Naive thymus-derived CD8-positive, alpha-beta T cell (primary cell): ENCODE measurements at regions not wholly inside any gene's neighbourhood (a gene's known extent, or its start where the extent isn't known, plus 50 kb on each side); places are given as distances from the start of the nearest gene placed in this dataset.

Source experiments
- ATAC-seq, 2 donors: fragments of 150-1000 bp; cut with Tn5 transposase in 1 of 2; sonication (Bioruptor Pico), chemical (Tn5 transposase) in 1 of 2; 1 replicate in 1 of 2; 2 replicates in 1 of 2; pipeline ENCODE4 v1.10.0; 2021; ENCODE audit warnings: mild to moderate bottlenecking in 2 of 2, moderate library complexity in 2 of 2
- POLR2A ChIA-PET: fragments of 350-600 bp; sonication (Branson Sonifier 250); formaldehyde crosslinking; loops from one replicate; lab custom pipeline; 2021; ENCODE audit warnings: antibody characterized with exemption; lab: Charles Lee
- DNase-seq, 10 donors: peaks; one replicate each; pipeline versions ENCODE4 v3.0.0 to v3.0.0-alpha.2; 2020 to 2022
- H3K27ac Mint-ChIP-seq, 10 donors: one replicate each; pipeline ENCODE4 v1.8.0; 2020 to 2022; ENCODE audit warnings: mild to moderate bottlenecking in 10 of 10, mixed read lengths in 10 of 10, moderate library complexity in 4 of 10, inconsistent platforms in 1 of 10
- H3K27me3 Mint-ChIP-seq, 5 donors: one replicate each; pipeline ENCODE4 v1.8.0; 2021 to 2022; ENCODE audit warnings: mixed read lengths in 5 of 5
- H3K36me3 Mint-ChIP-seq, 3 donors: one replicate each; pipeline ENCODE4 v1.8.0; 2020 to 2022; ENCODE audit warnings: mixed read lengths in 3 of 3, mild to moderate bottlenecking in 2 of 3, inconsistent platforms in 1 of 3
- H3K4me1 Mint-ChIP-seq, 4 donors: one replicate each; pipeline ENCODE4 v1.8.0; 2021 to 2022; ENCODE audit warnings: mixed read lengths in 4 of 4
- H3K4me3 Mint-ChIP-seq, 10 donors: one replicate each; pipeline ENCODE4 v1.8.0; 2020 to 2022; ENCODE audit warnings: mild to moderate bottlenecking in 10 of 10, mixed read lengths in 10 of 10, moderate library complexity in 6 of 10, inconsistent platforms in 1 of 10
- H3K9me3 Mint-ChIP-seq, 9 donors: one replicate each; pipeline ENCODE4 v1.8.0; 2020 to 2022; ENCODE audit warnings: mixed read lengths in 9 of 9, mild to moderate bottlenecking in 3 of 9, inconsistent platforms in 1 of 9, moderate library complexity in 1 of 9

GRCh38 chr2:177074099-177074710 is 138.4 kb upstream of the HNRNPA3 start:
- Mint-ChIP-seq H3K4me3 (no peak overlapping the region), H3K9me3 (peaks cover 0 to 6% (median 0%) of the 10 kb centered on the region in 9 donors), H3K27ac (no peak overlapping the region), H3K36me3 (no peaks in the 10 kb centered on the region), H3K27me3 (peaks cover 1 to 17% (median 11%) of the 10 kb centered on the region in 5 donors), H3K4me1 (peaks cover 0 to 6% (median 0%) of the 10 kb centered on the region in 4 donors)
- POLR2A ChIA-PET = no interaction called here
- DNase-seq = no peak
- no peak for ATAC-seq

GRCh38 chr2:177075254-177075653 is 137.3 kb upstream of the HNRNPA3 start:
- POLR2A ChIA-PET = no interaction called here
- DNase-seq = no peak
- ATAC-seq = no peak
- H3K36me3 Mint-ChIP-seq = no peaks in the 10 kb centered on the region
- H3K27me3 Mint-ChIP-seq = peaks cover 1 to 19% (median 15%) of the 10 kb centered on the region in 5 donors
- peaks cover 0 to 6% (median 0%) of the 10 kb centered on the region in 9 donors for H3K9me3 Mint-ChIP-seq
- peaks cover 0 to 6% (median 0%) of the 10 kb centered on the region in 4 donors for H3K4me1 Mint-ChIP-seq
- no peak overlapping the region for H3K4me3 Mint-ChIP-seq
- no peak overlapping the region for H3K27ac Mint-ChIP-seq

- POLR2A ChIA-PET = no interaction called here
Measured at GRCh38 chr2:177076636-177077179, 135.9 kb upstream of the HNRNPA3 start.

GRCh38 chr2:177077778-177078177 is 134.8 kb upstream of the HNRNPA3 start:
- Mint-ChIP-seq H3K4me3 (no peak overlapping the region), H3K27me3 (peaks cover 1 to 19% (median 15%) of the 10 kb centered on the region in 5 donors), H3K27ac (no peak overlapping the region), H3K9me3 (peaks cover 0 to under 1% (median 0%) of the 10 kb centered on the region in 9 donors), H3K36me3 (no peaks in the 10 kb centered on the region), H3K4me1 (peaks cover 0 to 6% (median 0%) of the 10 kb centered on the region in 4 donors)
- POLR2A ChIA-PET = no interaction called here
- DNase-seq (no peak), ATAC-seq (no peak)

More at GRCh38 chr2:177076636-177077179, 135.9 kb upstream of the HNRNPA3 start:
- H3K4me3 Mint-ChIP-seq = no peak overlapping the region
- H3K27ac Mint-ChIP-seq = no peak overlapping the region
- peaks cover 0 to 6% (median 0%) of the 10 kb centered on the region in 4 donors for H3K4me1 Mint-ChIP-seq
- no peaks in the 10 kb centered on the region for H3K36me3 Mint-ChIP-seq
- H3K27me3 Mint-ChIP-seq = peaks cover 1 to 19% (median 15%) of the 10 kb centered on the region in 5 donors
- H3K9me3 Mint-ChIP-seq = peaks cover 0 to 3% (median 0%) of the 10 kb centered on the region in 9 donors
- DNase-seq = no peak
- no peak for ATAC-seq

- Mint-ChIP-seq H3K4me3 (no peak overlapping the region), H3K27ac (no peak overlapping the region), H3K9me3 (no peaks in the 10 kb centered on the region), H3K27me3 (peaks cover 1 to 19% (median 15%) of the 10 kb centered on the region in 5 donors), H3K4me1 (peaks cover 0 to 6% (median 0%) of the 10 kb centered on the region in 4 donors), H3K36me3 (no peaks in the 10 kb centered on the region)
- POLR2A ChIA-PET = no interaction called here
- DNase-seq (no peak), ATAC-seq (no peak)
Measured at GRCh38 chr2:177078416-177078815, 134.2 kb upstream of the HNRNPA3 start.

- H3K27me3 Mint-ChIP-seq = peaks cover 1 to 19% (median 15%) of the 10 kb centered on the region in 5 donors
- peaks cover 0 to 6% (median 0%) of the 10 kb centered on the region in 4 donors for H3K4me1 Mint-ChIP-seq
- ATAC-seq (no peak), DNase-seq (no peak)
- POLR2A ChIA-PET = no interaction called here
- H3K9me3 Mint-ChIP-seq = no peaks in the 10 kb centered on the region
- H3K36me3 Mint-ChIP-seq = no peaks in the 10 kb centered on the region
- no peak overlapping the region for H3K27ac Mint-ChIP-seq
- H3K4me3 Mint-ChIP-seq = no peak overlapping the region
Measured at GRCh38 chr2:177078855-177079254, 133.7 kb upstream of the HNRNPA3 start.

- H3K36me3 Mint-ChIP-seq = no peaks in the 10 kb centered on the region
- DNase-seq = no peak
- POLR2A ChIA-PET = no interaction called here
- no peak overlapping the region for H3K27ac Mint-ChIP-seq
- H3K9me3 Mint-ChIP-seq = no peaks in the 10 kb centered on the region
- H3K4me1 Mint-ChIP-seq = no peaks in the 10 kb centered on the region
- H3K27me3 Mint-ChIP-seq = peaks cover 1 to 19% (median 10%) of the 10 kb centered on the region in 5 donors
- no peak for ATAC-seq
- no peak overlapping the region for H3K4me3 Mint-ChIP-seq
Measured at GRCh38 chr2:177080746-177081284, 131.8 kb upstream of the HNRNPA3 start.

GRCh38 chr2:177084607-177085006 is 128.0 kb upstream of the HNRNPA3 start:
- ATAC-seq (no peak), DNase-seq (no peak)
- Mint-ChIP-seq H3K4me3 (no peak overlapping the region), H3K27ac (no peak overlapping the region), H3K27me3 (peaks cover 0 to 4% (median 0%) of the 10 kb centered on the region in 5 donors), H3K4me1 (no peaks in the 10 kb centered on the region), H3K36me3 (no peaks in the 10 kb centered on the region), H3K9me3 (no peaks in the 10 kb centered on the region)
- POLR2A ChIA-PET = no interaction called here

- Mint-ChIP-seq H3K27me3 (peaks cover 0 to 6% (median 4%) of the 10 kb centered on the region in 5 donors), H3K4me3 (no peak overlapping the region), H3K9me3 (no peaks in the 10 kb centered on the region), H3K4me1 (peaks cover 0 to 7% (median 4%) of the 10 kb centered on the region in 4 donors), H3K27ac (no peak overlapping the region), H3K36me3 (no peaks in the 10 kb centered on the region)
- no peak for DNase-seq
- ATAC-seq = no peak
- POLR2A ChIA-PET = no interaction called here
Measured at GRCh38 chr2:177088529-177088928, 124.1 kb upstream of the HNRNPA3 start.

- H3K27me3 Mint-ChIP-seq = peaks cover 0 to 10% (median 6%) of the 10 kb centered on the region in 5 donors
- H3K36me3 Mint-ChIP-seq = no peaks in the 10 kb centered on the region
- no peak for DNase-seq
- H3K4me1 Mint-ChIP-seq = peaks cover 0 to 7% (median 4%) of the 10 kb centered on the region in 4 donors
- H3K9me3 Mint-ChIP-seq = no peaks in the 10 kb centered on the region
- peak overlapping the region in 1 of 10 donors; percentile 19 for H3K27ac Mint-ChIP-seq
- no peak overlapping the region for H3K4me3 Mint-ChIP-seq
- ATAC-seq = no peak
- POLR2A ChIA-PET = no interaction called here
Measured at GRCh38 chr2:177090967-177091366, 121.6 kb upstream of the HNRNPA3 start.

- no peak overlapping the region for H3K4me3 Mint-ChIP-seq
- H3K4me1 Mint-ChIP-seq = peaks cover 0 to 7% (median 4%) of the 10 kb centered on the region in 4 donors
- ATAC-seq (no peak), DNase-seq (no peak)
- H3K27ac Mint-ChIP-seq = no peak overlapping the region
- H3K36me3 Mint-ChIP-seq = no peaks in the 10 kb centered on the region
- H3K27me3 Mint-ChIP-seq = peaks cover 0 to 10% (median 6%) of the 10 kb centered on the region in 5 donors
- POLR2A ChIA-PET = no interaction called here
- H3K9me3 Mint-ChIP-seq = no peaks in the 10 kb centered on the region
Measured at GRCh38 chr2:177093371-177093770, 119.2 kb upstream of the HNRNPA3 start.

DNA sequence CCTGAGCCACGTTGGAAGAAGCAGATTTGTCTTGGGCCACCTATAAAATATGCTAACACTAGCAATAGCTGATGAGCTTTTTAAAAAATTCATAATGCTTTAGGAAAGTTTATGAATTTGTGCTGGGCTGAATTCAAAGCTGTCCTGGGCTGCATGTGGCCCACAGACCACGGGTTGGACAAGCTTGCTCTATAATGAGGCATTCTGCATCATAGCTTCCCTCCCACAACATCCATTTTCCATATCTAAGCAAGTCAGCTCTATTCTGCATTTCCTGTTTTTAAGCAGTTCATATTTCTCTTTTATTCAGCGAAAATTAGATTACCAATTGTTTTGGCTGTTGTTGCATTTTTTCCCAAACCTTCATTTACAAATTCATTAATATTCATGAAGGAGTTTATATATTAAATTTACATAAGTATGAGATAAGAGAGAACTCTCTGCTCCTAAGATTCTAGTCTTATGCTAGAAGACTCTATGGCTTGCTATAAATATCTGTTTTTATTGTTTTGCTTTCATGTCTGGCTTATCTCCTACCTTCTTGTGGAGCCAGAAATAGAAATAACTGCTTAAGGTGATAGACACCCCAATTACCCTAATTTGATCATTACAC is 114.5 kb upstream of the HNRNPA3 start:
- DNase-seq (no peak), ATAC-seq (no peak)
- H3K27me3 Mint-ChIP-seq = peaks cover 0 to 8% (median 3%) of the 10 kb centered on the region in 5 donors
- no peak overlapping the region for H3K4me3 Mint-ChIP-seq
- H3K36me3 Mint-ChIP-seq = peaks cover 0 to 4% (median 2%) of the 10 kb centered on the region in 3 donors
- POLR2A ChIA-PET = no interaction called here
- H3K4me1 Mint-ChIP-seq = no peaks in the 10 kb centered on the region
- H3K9me3 Mint-ChIP-seq = peaks cover 0 to 15% (median 3%) of the 10 kb centered on the region in 9 donors
- H3K27ac Mint-ChIP-seq = no peak overlapping the region

DNA sequence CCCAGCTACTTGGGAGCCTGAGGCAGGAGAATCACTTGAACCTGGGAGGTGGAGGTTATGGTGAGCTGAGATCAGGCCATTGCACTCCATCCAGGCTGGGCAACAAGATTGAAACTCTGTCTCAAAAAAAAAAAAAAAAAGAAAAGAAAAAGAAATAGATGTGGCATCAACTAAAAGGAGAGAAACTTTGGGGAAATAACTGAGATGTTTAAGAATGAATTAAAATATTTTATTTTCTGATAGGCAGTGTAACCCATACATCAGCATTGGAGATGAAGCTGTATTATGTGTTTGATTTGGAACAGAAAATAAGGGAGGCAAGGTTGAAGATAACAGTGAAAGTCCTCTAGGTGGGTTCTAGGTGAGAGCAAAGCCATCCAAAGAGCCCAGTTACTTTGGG is 110.7 kb upstream of the HNRNPA3 start:
- no peak for DNase-seq
- peaks cover 0 to 6% (median 2%) of the 10 kb centered on the region in 5 donors for H3K27me3 Mint-ChIP-seq
- POLR2A ChIA-PET = no interaction called here
- no peak overlapping the region for H3K4me3 Mint-ChIP-seq
- H3K4me1 Mint-ChIP-seq = no peaks in the 10 kb centered on the region
- no peak overlapping the region for H3K27ac Mint-ChIP-seq
- H3K36me3 Mint-ChIP-seq = peaks cover 0 to 4% (median 2%) of the 10 kb centered on the region in 3 donors
- peaks cover 0 to 15% (median 5%) of the 10 kb centered on the region in 9 donors for H3K9me3 Mint-ChIP-seq
- no peak for ATAC-seq
